BLaER1 treated with 17β-estradiol and CSF1 and Interleukin-3, amounts not matched to agents 10 nM and 100 nM (cell line): ENCODE measurements at regions not wholly inside any gene's neighbourhood (a gene's known extent, or its start where the extent isn't known, plus 50 kb on each side); places are given as distances from the start of the nearest gene placed in this dataset.
A peak's percentile ranks its signal among the peaks of the same experiment; 100 is the strongest.

Experiments
- H3K27ac ChIP-seq, 11 experiments: shearing (Covaris generic); formaldehyde crosslinking; 2 replicates each; pipeline ENCODE4 v1.8.1; 2022
- H3K27me3 ChIP-seq, 11 experiments: shearing (Covaris generic); formaldehyde crosslinking; 2 replicates each; pipeline ENCODE4 v1.8.1; 2022
- H3K36me3 ChIP-seq, 11 experiments: shearing (Covaris generic); formaldehyde crosslinking; 2 replicates each; pipeline ENCODE4 v1.8.1; 2022
- H3K4me1 ChIP-seq, 10 experiments: shearing (Covaris generic); formaldehyde crosslinking; 2 replicates each; pipeline ENCODE4 v1.8.1; 2022
- H3K4me2 ChIP-seq, 11 experiments: shearing (Covaris generic); formaldehyde crosslinking; 2 replicates each; pipeline ENCODE4 v1.8.1; 2022
- H3K4me3 ChIP-seq, 10 experiments: shearing (Covaris generic); formaldehyde crosslinking; 2 replicates each; pipeline ENCODE4 v1.8.1; 2022
- H3K9ac ChIP-seq, 11 experiments: shearing (Covaris generic); formaldehyde crosslinking; 2 replicates each; pipeline ENCODE4 v1.8.1; 2022
- H3K9me3 ChIP-seq, 11 experiments: shearing (Covaris generic); formaldehyde crosslinking; replicated peaks in 1 of 11; 2 replicates each; pipeline ENCODE4 v1.8.1; 2022
- H4K20me1 ChIP-seq, 11 experiments: shearing (Covaris generic); formaldehyde crosslinking; 2 replicates each; pipeline ENCODE4 v1.8.1; 2022
- Cebpa-rat ChIP-seq, 11 experiments: shearing (Covaris generic); IDR thresholded peaks; 2 replicates each; pipeline ENCODE4 v1.8.1; 2022

DNA sequence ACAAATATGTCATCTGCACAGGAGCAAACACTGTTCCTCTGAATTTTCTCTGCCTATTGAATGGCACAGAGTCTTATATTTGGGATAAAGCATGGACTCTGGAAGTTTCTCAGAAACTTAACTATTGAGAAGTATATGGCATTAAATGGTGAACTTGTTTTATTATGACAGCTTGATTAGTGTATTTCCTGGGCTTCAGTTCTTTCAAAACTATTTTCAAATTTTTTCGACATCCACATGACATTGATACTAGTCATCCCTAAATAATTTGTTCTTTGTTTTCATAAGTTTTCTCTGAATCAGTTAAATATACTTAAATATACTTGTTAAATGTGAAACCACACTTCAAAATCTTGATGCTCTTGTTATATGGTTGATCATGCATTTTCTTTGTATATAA lies 144.0 kb upstream of the TSHZ2 start:
- H3K27ac ChIP-seq = no peak overlapping the region
- H3K36me3 ChIP-seq = no peaks in the 10 kb centered on the region
- H3K4me2 ChIP-seq = no peak overlapping the region

DNA sequence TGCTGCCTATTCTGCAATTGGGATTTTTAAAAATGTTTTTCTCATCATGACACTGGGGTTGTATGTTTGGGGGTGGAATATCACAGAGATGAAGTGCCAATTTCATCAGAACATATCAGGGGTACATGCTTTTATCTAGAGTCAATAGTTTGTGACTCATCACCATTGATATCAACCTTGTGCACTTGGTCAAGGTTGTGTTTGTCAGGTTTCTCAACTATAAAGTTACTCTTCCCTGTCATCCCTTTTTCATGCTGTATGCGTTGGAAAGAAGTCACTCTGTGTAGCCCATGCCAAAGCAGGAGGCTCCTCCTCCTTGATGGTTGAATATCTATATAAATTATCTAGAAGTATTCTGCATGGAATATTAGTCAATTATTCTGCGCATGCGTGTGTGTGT lies 145.4 kb upstream of the TSHZ2 start:
- H3K4me2 ChIP-seq = no peak overlapping the region
- peaks cover 13 to 38% (median 28%) of the 10 kb centered on the region in 11 experiments for H3K9me3 ChIP-seq
- no peak overlapping the region for H3K4me3 ChIP-seq
- no peaks in the 10 kb centered on the region for H3K4me1 ChIP-seq
- H3K27ac ChIP-seq = no peak overlapping the region
- H3K36me3 ChIP-seq = no peaks in the 10 kb centered on the region
- no peaks in the 10 kb centered on the region for H4K20me1 ChIP-seq
- no peak for TF ChIP-seq Cebpa-rat (IDR thresholded peaks at IDR 0.05)
- no peak overlapping the region for H3K9ac ChIP-seq
- no peaks in the 10 kb centered on the region for H3K27me3 ChIP-seq

More for the DNA sequence above, 144.0 kb upstream of the TSHZ2 start:
- H3K27me3 ChIP-seq = no peaks in the 10 kb centered on the region
- no peaks in the 10 kb centered on the region for H3K4me1 ChIP-seq
- H3K9me3 ChIP-seq = peaks cover 13 to 38% (median 28%) of the 10 kb centered on the region in 11 experiments
- H3K4me3 ChIP-seq = no peak overlapping the region
- no peak for TF ChIP-seq Cebpa-rat (IDR thresholded peaks at IDR 0.05)
- no peaks in the 10 kb centered on the region for H4K20me1 ChIP-seq
- no peak overlapping the region for H3K9ac ChIP-seq

DNA sequence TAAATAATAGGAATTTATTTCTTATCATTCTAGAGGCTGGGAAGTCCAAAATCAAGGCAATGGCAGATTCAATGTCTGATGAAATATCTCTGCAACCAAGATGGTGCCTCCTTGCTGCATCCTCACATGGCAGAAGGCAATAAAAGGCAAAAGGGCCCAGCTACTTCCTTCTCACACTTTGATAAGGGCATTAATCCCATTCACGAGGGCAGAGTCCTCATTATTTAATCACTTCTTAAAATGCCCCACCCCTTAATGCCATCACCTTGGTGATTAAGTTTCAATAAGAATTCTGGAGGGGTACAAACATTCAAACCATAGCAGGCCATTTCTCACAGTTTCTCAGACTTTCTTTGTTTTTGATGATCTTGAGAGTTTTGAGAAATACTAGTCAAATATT lies 145.8 kb upstream of the TSHZ2 start:
- no peaks in the 10 kb centered on the region for H3K27me3 ChIP-seq

DNA sequence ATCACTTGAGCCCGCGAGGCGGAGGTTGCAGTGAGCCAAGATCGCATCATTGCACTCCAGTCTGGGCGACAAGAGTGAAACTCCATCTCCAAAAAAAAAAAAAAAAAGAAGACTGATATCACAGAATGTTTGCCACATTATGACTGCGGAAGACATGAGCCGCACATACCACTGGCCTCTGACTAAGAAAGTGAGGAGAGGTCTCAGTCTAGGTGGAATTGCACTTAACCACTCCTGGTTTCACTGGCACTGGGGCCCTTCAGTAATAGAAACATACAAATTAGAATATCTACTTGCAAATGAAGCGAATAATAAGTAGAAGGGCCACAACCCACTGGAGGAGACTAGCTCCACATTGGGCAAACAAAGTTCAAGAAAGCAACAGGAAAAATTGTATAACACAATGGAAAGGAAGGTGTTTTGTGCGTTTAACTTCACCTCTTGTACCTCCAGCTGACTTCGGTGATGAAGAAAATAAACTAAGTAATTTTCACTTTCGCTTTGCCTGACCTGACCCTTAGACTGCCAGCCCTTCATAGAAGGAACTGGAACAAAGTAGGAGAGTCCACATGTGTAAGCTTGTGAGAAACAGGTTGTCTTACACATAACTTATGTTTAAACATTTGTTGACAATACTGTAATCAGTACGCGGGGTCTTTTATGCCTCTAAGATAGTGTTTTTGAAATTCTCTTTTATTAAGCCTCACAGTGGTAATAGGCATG lies 147.5 kb upstream of the TSHZ2 start:
- Histone ChIP-seq H3K4me1 (no peaks in the 10 kb centered on the region), H3K27me3 (no peaks in the 10 kb centered on the region), H3K27ac (no peak overlapping the region), H3K9ac (no peak overlapping the region), H3K36me3 (no peaks in the 10 kb centered on the region), H3K4me3 (no peak overlapping the region), H3K4me2 (no peak overlapping the region), H4K20me1 (no peaks in the 10 kb centered on the region), H3K9me3 (peaks cover 8 to 27% (median 17%) of the 10 kb centered on the region in 11 experiments)
- no peak for TF ChIP-seq Cebpa-rat (IDR thresholded peaks at IDR 0.05)

More for the DNA sequence above, 145.8 kb upstream of the TSHZ2 start:
- H3K9ac ChIP-seq = no peak overlapping the region
- no peaks in the 10 kb centered on the region for H3K36me3 ChIP-seq
- TF ChIP-seq Cebpa-rat (IDR thresholded peaks at IDR 0.05) = no peak
- H3K4me2 ChIP-seq = no peak overlapping the region
- H4K20me1 ChIP-seq = no peaks in the 10 kb centered on the region
- H3K9me3 ChIP-seq = peaks cover 13 to 38% (median 28%) of the 10 kb centered on the region in 11 experiments
- H3K27ac ChIP-seq = no peak overlapping the region
- no peaks in the 10 kb centered on the region for H3K4me1 ChIP-seq
- no peak overlapping the region for H3K4me3 ChIP-seq

DNA sequence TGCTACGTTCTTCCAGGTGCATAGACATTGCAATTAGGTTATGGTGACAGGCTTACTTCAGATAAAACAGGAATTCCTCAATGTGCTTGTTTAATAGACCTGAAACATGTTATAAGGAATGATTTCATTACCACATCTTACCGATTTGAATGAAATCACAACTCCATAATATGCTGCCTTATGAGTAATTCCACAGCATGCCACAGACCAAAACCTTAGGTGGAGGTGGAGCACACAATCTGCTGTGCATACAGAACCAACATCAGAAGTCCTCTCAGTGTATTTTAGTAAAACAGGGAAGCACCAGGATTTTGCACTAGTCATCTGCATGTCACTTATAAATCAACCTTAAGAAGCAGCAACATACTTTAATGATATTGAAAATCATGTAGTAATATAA lies 148.9 kb upstream of the TSHZ2 start:
- no peaks in the 10 kb centered on the region for H3K36me3 ChIP-seq
- peaks cover 4 to 30% (median 12%) of the 10 kb centered on the region in 11 experiments; a peak in 14 of 22 replicates for H3K9me3 ChIP-seq

DNA sequence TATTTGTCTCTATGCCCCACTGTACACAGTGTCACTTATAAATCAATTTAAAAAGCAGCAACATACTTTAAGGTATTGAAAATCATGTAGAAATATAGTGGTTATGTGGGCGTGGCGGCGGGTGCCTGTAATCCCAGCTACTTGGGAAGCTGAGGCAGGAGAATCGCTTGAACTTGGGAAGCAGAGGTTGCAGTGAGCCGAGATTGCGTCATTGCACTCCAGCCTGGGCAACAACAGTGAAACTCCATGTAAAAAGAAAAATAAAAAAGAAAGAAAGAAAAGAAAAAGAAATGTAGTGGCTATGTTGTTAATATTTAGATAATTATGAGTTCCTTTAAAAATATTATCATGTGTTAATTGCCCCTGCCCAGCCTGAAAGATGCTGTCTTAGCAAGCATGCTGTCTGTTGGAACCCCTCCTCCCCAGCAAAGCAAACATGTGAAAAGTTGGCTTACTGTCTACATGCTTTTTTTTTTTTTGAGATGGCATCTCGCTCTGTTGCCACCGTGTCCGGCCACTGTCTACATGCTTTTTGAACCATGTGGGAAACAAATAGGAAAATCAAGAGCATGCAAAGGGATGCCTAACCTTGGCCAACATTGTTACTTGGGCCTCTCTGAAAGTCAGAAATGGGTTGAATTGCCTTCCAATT lies 151.4 kb upstream of the TSHZ2 start:
- Histone ChIP-seq H3K4me1 (peaks cover 0 to 31% (median 9%) of the 10 kb centered on the region in 10 experiments; a peak in 10 of 20 replicates), H4K20me1 (no peaks in the 10 kb centered on the region), H3K27ac (no peak overlapping the region), H3K36me3 (no peaks in the 10 kb centered on the region), H3K4me3 (no peak overlapping the region), H3K27me3 (no peaks in the 10 kb centered on the region), H3K9ac (no peak overlapping the region), H3K9me3 (peaks cover 0 to 42% (median 15%) of the 10 kb centered on the region in 11 experiments; a peak in 11 of 22 replicates), H3K4me2 (no peak overlapping the region)
- TF ChIP-seq Cebpa-rat (IDR thresholded peaks at IDR 0.05) = peak in 1 of 11 experiments; percentile 53; a peak in 2 of 22 replicates

More for the DNA sequence above, 148.9 kb upstream of the TSHZ2 start:
- H3K4me2 ChIP-seq = no peak overlapping the region
- no peak overlapping the region for H3K27ac ChIP-seq
- H3K9ac ChIP-seq = no peak overlapping the region
- H3K4me3 ChIP-seq = no peak overlapping the region
- H4K20me1 ChIP-seq = no peaks in the 10 kb centered on the region
- H3K27me3 ChIP-seq = no peaks in the 10 kb centered on the region
- peaks cover 0 to 13% (median 2%) of the 10 kb centered on the region in 10 experiments; a peak in 8 of 20 replicates for H3K4me1 ChIP-seq
- TF ChIP-seq Cebpa-rat (IDR thresholded peaks at IDR 0.05) = no peak

DNA sequence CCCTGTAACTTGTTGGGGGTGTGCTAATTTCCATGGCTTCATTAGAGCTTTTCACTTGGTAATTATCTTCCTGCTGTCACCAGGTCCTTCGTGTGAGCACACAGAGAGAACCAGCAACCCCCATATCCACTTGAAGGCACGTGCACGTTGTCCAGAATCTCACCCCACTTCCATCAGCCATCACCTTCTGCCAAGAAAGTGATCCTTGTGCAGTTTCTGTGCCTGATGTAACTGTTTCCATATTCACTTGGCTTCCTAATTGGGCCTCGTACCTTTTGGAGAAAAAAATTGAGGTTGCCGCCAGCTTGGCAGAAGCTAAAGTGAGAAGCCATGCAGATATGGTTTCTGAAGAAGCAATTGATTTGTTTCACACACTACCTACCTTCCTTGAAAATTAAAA lies 153.7 kb upstream of the TSHZ2 start:
- peak overlapping the region in 4 of 11 experiments; percentile 19 to 28 (median 24); a peak in 10 of 22 replicates for H3K4me2 ChIP-seq
- H3K9me3 ChIP-seq = peaks cover 0 to 47% (median 15%) of the 10 kb centered on the region in 11 experiments; a peak in 11 of 22 replicates
- no peak overlapping the region for H3K9ac ChIP-seq
- TF ChIP-seq Cebpa-rat (IDR thresholded peaks at IDR 0.05) = no peak
- H3K4me3 ChIP-seq = no peak overlapping the region
- H3K27ac ChIP-seq = no peak overlapping the region
- H4K20me1 ChIP-seq = no peaks in the 10 kb centered on the region
- peaks cover 14 to 54% (median 31%) of the 10 kb centered on the region in 10 experiments; a peak in 19 of 20 replicates for H3K4me1 ChIP-seq
- H3K36me3 ChIP-seq = no peaks in the 10 kb centered on the region; a peak in 1 of 22 replicates
- H3K27me3 ChIP-seq = no peaks in the 10 kb centered on the region

DNA sequence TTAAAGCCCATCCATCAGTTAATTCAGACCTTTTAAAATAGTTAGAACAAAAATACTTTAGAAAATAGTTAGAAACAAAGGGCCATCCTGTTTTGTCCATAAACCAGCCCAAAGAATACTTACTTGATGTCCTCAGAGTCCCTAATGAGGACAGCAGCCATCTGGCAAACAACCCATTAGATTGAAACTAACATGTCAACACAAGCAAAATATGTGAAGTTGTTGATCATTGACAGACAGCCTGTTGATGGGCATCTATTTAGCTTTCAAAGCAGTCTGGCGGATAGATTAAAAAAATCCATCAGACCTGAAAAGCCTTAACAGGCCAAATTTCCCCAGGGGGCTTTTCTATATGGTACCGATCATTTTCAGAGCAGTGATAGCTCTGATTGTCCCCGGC lies 154.2 kb upstream of the TSHZ2 start:
- H3K27ac ChIP-seq = no peak overlapping the region
- no peaks in the 10 kb centered on the region for H3K27me3 ChIP-seq
- no peak overlapping the region for H3K4me3 ChIP-seq
- peak overlapping the region in 4 of 11 experiments; percentile 19 to 28 (median 24); a peak in 11 of 22 replicates for H3K4me2 ChIP-seq
- H3K36me3 ChIP-seq = no peaks in the 10 kb centered on the region; a peak in 1 of 22 replicates
- H3K4me1 ChIP-seq = peaks cover 15 to 59% (median 36%) of the 10 kb centered on the region in 10 experiments; a peak in 19 of 20 replicates
- TF ChIP-seq Cebpa-rat (IDR thresholded peaks at IDR 0.05) = no peak
- peaks cover 0 to 48% (median 15%) of the 10 kb centered on the region in 11 experiments; a peak in 11 of 22 replicates for H3K9me3 ChIP-seq
- H3K9ac ChIP-seq = no peak overlapping the region
- no peaks in the 10 kb centered on the region for H4K20me1 ChIP-seq

DNA sequence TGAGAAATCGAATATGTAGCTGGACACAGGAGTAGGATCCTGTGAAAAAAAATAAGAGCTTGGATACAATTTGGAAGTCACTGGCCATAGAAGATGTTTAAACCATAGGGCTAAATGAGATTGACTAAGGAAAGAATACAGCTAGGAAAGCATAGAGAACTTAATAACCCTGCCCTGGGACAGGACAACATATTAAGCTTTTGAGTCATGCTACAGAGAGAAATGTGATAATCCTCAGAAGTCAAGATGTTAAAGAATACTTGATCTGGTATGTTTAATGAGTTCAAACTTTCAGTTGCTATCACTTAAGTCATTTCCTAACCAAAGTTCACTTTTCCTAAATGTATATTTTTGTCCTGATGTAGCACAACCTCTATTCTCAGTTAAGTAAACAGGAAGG lies 154.6 kb upstream of the TSHZ2 start:
- H3K27me3 ChIP-seq = no peaks in the 10 kb centered on the region
- no peak overlapping the region for H3K27ac ChIP-seq
- H3K36me3 ChIP-seq = no peaks in the 10 kb centered on the region; a peak in 1 of 22 replicates
- no peaks in the 10 kb centered on the region for H4K20me1 ChIP-seq
- no peak overlapping the region for H3K4me3 ChIP-seq
- H3K4me2 ChIP-seq = peak overlapping the region in 3 of 11 experiments; percentile 21 to 28 (median 27); a peak in 6 of 22 replicates
- H3K9me3 ChIP-seq = peaks cover 0 to 53% (median 18%) of the 10 kb centered on the region in 11 experiments; a peak in 14 of 22 replicates
- H3K4me1 ChIP-seq = peaks cover 15 to 63% (median 41%) of the 10 kb centered on the region in 10 experiments; a peak in 19 of 20 replicates
- no peak for TF ChIP-seq Cebpa-rat (IDR thresholded peaks at IDR 0.05)
- H3K9ac ChIP-seq = no peak overlapping the region
